HS-27A (cell line): ENCODE measurements at regions not wholly inside any gene's neighbourhood (a gene's known extent, or its start where the extent isn't known, plus 50 kb on each side); places are given as distances from the start of the nearest gene placed in this dataset.
"Not testable (repeated sequence)": the region's sequence is repeated elsewhere in the genome, so short reads cannot be mapped to it uniquely, and the experiment has no call there.

Experiments used
- DNase-seq: peaks from one replicate; pipeline ENCODE4 v3.0.0-alpha.2; 2012; ENCODE audit warnings: low read depth, missing footprints

DNA sequence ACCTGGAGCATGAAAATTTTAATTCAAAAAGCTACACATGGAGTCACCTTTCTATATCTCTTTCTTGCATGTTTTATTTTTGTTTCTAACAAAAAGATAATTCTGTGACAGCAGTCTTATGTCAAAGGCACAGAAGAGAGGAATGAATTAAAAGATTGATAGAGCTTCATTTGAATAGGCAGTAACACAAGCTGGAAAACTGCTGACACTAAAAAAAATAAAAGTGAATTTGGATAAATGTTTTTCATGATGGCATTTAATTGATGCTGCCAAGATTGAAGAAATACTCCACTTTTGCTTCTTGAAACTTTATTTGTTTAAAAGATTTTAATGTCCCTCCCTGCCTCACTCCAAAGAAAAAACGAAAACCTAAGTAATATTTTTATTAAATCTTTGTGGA lies 887.4 kb downstream of the PLA2G4A start:
- no peak for DNase-seq

DNA sequence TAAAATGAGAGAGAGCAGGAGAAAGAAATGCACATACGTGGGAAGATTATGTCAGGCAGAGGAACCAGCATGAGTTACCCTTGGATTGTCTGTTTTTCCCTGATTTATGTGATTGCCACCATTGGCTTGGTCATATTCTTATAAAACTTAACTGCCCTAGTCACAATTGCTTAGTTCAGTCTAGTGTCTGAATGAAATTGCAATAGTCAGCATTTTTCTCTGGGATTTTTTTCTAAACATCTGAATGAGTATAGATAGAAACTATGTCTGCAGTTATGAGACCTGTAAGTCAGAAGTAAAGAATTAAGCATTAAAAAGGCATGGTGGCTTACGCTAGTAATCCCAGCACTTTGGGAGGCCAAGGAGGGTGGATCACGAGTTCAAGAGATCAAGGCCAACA lies 889.8 kb downstream of the PLA2G4A start:
- no peak for DNase-seq

DNA sequence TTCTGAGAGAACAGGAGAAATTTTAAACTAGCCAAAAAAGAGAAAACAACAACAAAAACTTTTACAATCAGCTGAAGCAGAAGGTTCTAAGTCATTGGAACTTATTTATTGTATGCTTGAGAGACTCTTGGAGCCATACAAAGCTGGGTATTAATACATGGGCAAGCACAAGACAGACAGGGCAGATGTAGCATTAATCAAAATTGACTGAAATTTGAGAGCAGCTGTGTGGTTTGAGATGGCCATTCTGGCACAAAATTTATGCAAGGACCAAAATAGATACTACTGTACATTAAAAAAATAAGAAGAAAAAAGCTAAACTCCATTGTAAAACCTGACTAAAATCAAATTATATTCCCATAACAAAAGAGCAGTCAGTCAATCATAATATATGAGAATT lies 892.5 kb downstream of the PLA2G4A start:
- no peak for DNase-seq

DNA sequence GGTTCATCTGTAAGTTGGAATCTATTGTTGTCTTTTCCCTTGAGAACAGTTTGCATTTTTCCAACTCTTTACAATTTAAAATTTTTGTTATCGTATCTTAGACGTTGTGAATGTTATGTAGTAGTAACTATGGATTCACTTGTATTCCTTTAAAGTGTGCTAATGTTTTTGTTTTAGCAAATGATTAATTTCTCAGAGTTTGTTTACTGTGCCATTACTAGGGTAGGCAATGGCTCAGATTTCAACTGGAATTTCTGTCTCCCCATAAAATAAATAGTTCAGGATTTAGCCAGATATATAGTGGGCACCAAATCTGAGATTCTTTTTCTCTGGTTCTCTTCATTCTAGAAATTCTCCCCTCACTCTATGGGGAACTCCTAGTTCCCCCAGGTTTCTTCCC lies 896.5 kb downstream of the PLA2G4A start:
- DNase-seq, result no peak

DNA sequence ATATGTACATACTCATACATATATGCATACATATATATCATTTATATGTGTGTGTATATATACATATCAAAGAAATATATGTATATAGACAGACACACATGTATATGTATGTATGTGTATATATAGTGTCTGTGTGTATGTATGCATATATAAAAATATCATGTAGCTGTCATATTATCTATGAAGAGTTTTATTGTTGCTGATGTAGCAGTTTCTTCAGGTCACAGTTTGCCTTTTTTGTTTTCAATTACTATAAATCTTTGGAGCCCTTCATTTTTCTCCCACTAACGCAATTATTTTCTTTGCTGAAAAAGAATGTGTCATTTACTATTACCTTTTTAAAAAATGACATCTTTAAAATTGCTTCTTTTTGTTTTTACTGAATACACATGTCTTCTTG lies 904.5 kb downstream of the PLA2G4A start:
- DNase-seq, result no peak

DNA sequence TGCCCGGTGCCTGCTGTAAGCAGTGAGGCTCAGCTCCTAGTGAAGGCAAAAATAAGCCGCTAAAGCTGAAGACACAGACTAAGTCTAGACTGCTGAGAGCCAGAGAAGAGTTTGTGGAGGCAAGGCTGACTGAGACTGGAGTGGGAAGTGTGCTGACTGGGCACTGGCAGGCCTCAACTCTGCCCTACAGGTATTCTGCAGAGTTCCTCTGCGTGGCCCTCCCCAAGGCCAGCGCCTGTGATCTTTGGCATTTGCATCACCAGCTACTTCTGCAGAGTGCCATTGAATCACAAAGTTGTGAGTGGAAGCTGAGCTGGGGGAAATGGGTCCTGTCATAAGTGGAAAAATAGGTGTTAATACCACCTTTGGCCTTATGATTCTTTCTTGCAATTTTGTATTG lies 905.7 kb downstream of the PLA2G4A start:
- no peak for DNase-seq

DNA sequence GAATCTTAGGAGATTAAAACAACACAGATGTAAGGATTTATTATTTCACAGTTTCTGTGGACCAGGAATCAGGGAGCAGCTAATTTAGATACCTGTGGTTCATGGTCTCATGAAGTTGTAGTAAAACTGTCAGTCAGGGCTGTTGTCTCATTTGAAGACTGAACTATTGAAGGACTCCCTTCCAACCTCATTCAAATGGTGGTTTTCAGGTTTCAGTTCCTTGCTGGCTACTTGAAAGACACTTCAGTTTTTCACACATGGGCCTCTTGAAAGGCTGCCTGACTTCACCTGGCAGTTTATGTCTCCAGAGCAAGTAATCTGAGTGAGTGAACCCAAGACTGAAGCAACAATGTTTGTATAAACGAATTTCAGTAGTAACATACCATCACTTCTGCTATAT lies 915.9 kb downstream of the PLA2G4A start:
- DNase-seq, result no peak

DNA sequence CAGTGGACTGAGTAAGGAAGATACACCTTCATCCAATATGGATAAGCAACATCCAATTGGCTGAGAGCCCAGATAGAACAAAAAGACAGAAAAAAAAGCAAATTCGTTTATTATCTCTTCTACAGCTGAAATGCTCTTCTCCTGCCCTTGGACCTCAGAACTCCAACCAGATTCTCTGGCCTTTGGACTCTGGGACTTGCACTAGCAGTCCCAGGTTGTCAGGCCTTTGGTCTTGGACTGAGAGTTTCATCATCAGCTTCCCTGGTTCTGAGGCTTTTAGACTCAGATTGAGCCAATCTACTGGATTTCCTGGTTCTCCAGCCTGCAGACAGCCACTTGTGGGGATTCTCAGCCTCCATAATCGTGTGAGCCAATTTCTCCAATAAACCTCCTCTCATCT lies 926.8 kb downstream of the PLA2G4A start:
- DNase-seq, result no peak

DNA sequence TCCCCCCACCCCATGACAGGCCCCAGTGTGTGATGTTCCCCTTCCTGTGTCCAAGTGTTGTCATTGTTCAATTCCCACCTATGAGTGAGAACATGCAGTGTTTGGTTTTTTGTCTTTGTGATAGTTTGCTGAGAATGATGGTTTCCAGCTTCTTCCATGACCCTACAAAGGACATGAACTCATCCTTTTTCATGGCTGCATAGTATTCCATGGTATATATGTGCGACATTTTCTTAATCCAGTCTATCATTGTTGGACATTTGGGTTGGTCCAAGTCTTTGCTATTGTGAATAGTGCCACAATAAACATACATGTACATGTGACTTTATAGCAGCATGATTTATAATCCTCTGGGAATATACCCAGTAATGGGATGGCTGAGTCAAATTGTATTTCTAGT lies 927.9 kb downstream of the PLA2G4A start:
- not testable (repeated sequence) for DNase-seq

DNA sequence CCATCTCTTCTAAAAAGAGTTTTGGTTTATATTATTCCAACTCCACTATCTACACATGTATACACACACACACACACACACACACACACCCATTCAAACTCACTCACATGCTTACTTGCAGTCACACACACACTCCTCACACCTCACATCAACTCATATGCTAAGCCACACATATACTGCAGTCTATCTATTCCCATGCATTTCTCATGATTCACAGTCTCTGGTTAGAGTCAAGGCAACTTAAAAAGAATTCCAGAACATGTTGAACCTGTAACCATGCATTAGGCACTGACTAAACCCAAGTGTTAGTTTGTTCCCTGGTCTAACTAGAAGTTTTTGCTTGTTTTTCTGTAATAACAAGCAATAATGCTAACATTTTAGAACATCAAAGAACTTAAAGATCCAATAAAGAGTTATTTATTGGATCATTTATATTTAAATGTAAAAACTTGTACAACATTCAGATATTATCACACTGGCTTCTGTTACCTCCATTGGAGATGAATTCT lies 931.1 kb downstream of the PLA2G4A start:
- no peak for DNase-seq

DNA sequence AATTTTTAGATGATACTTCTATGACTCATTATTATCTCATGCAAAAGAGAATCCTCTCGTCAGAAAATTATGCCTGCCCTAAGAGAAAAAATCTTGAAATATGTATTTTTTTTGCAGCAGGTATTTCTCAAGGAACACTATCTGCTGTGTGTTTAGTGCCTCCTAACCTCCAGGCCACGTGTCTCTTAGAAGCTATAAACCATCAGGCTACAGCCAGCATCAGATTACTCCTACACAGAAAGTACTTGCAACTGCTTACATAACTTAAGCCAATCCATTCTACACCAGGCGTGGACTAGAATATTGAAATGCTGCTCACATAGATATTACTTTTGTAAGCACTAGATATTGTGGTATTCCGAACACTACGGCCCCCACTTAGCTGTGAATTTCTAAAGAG lies 933.4 kb downstream of the PLA2G4A start:
- DNase-seq, result no peak

DNA sequence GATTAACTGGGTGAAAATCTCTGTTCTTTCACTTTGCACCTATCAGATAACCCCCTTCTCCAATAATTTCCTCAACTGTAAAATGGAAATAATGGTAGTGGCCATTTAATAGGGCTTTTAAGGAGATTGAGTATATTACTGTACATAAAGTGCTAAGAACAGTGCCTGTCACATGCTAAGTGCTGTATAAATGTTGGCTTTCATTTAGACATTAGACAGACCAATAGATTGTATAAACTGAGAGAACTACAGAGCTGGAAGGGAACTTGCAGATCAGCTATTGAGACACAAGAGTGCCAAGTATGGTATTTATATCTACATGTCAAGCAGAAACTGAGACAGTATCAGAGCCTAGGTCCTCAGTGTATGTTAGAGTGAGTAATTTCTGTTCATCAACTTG lies 934.7 kb downstream of the PLA2G4A start:
- no peak for DNase-seq

DNA sequence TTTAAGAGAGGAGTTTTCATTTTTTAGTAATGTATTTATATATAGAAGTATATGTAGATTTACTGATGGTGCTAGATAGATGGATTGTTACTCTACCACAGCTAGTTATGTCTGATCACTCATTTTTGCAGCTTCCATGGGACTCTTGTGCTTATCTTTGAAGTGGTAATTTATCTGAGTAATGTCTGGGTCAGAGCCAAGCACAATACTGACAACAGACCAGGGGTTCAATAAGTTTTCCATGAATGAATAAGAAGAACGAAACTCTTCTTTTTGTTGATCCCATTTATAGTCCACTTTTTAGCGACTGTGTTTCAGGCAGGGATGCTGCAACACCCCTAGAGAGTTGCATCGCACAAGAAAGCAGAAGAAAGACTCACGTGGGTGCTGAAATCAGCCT lies 935.2 kb downstream of the PLA2G4A start:
- DNase-seq, result no peak

DNA sequence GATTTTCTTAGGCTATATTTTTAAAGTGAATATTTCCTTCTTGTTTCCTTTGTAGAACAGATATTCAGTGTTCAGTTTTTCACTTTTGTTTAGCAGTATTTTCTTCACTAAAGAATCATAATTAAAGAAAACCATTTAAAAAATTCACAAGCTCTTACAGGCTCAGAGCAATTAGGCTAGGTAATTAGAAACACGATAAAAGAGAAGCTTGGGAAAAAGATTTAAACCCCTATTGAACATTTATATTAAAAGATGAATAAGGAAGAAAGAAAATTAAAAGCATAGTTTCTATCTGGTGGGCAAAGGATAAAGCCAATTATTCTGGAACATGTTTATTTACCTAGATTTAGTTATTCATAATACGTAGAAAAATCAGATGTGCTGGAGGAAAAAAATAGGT lies 942.6 kb downstream of the PLA2G4A start:
- no peak for DNase-seq

DNA sequence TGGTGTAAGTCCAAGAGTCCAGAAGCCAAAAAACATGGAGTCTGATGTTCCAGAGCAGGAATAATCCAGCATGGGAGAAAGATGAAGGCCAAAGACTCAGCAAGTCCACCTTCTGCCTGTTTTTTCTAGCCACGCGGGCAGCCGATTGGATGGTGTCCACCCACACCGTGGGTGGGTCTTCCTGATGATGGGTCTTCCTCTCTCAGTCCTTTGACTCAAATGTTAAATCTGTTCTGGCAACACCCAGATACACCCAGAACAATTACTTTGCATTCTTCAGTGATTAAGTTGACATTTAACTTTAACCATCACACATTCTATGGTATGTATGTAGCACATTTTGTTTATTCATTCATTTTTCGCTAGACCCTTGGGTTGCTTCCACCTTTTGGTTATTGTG lies 944.4 kb downstream of the PLA2G4A start:
- DNase-seq, result no peak

DNA sequence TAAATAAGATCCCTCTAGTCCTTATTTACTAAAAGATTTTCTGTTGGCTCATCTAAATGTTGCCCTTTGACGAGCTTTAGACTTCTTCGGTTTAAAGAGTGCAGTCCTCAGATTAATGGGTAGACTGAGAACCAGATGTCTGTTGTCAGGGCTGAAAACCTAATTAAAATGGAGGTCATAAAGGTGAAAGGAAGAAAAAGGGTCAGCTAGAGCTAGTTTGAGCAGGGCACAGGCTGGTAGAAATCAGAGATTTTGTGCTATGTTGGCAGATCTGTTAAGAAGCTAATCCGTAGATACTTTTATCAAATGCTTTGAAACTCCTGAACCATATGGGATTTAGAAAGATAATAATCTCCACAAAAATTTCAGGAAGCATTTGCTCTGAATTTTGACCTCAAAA lies 959.0 kb downstream of the PLA2G4A start:
- DNase-seq, result no peak

DNA sequence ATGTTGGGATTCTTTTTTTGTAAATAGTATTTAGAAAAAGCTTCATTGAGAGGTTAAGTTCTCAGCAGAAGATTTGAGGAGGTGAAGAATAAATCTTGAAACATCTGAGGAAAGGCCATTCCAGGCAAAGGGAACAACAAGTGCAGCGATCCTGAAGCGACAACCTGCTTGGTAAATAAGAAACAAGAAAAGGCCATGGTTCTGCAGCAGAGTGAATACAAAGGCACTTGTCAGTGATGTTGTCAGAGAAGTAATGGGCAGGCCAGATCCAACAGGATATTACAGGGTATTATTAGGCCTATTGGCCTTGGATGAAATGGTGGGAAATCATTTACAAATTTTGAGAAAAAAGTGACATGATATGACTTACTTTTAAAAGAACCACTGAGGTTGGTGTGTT lies 960.0 kb downstream of the PLA2G4A start:
- no peak for DNase-seq

DNA sequence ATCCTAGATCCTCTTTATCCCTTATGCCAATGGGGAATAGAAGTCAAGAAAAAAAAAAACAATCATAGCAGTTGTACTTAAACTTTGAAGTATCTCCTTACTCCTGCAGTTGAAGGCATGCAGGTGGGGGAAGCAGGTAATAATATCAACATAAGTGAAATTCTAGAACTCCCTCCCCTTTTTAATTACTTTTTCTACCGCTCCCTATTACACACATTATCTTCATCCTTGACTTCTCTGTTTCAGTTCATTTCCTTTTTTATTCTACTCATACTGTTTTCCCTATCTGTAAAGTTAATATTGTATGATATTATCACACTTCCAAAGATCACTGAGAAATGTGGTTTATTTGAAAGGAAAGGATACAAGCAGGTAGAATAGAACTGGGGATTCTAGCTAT lies 962.0 kb downstream of the PLA2G4A start:
- no peak for DNase-seq

DNA sequence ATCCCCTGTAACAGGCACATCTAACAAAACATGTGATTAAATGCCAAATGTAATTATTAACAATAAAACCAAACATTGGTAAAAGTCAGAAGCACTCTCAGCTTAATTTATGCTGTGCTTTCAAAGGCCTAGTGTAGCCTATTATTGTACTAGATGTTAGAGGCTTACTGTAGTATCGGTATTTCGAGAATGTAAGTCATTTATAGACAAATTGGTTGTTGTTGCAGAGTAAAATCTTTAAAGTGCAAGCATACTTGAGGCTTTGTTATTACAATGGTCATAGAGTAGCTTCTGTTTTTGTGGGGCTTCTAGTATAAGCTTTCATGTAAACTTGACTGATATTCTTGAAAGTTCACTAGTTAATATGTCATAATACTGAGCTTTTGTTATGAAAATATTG lies 965.8 kb downstream of the PLA2G4A start:
- DNase-seq, result no peak

DNA sequence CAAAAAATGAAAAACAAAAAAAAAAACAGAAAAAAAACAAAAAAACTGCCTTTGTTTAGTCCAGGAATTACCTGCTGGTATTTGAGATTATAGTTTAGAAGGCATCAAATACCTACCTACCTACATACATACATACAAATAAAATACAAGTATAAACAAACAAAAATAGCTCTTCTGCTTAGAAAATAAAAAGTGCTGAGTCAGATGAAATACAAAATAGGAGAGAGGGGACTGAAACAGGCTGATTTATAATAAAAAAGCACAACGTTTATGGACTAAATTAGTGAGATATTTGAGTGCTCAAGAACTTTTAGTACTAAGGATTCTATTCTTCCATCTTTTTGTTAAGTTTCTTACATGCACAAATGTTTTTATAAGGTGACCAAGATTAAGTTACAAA lies 980.8 kb downstream of the PLA2G4A start:
- no peak for DNase-seq

DNA sequence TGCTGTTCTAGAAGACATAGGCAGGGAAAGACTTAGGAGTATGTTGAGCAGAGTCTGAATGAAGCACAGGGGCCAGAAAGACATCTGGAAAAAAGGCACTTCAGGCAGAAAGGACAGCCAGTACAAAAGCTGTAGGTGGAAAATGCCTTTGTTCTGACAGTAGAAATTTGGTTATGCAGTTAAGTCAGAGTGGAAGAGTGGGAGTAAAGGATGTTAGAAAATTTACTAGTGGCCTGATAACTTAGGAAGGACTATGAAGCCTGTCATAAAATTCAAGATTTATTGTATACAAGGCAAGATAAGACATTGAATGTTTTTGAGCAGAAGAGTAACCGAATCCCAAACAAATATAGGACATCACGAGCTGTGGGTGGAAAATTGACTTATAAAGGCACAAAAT lies 987.9 kb downstream of the PLA2G4A start:
- no peak for DNase-seq

DNA sequence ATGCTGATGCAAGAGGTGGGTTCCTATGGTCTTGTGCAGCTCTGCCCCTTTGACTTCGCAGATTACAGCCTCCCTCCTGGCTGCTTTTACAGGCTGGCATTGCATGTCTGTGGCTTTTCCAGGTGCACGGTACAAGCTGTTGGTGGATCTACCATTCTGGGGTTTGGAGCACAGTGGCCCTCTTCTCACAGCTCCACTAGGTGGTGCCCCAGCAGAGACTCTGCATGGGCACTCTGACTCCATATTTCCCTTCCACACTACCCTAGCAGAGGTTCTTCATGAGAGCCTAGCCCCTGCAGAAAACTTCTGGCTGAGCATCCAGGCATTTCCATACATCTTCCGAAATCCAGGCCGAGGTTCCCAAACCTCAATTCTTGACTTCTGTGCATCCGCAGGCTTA lies 989.0 kb downstream of the PLA2G4A start:
- DNase-seq, result no peak

DNA sequence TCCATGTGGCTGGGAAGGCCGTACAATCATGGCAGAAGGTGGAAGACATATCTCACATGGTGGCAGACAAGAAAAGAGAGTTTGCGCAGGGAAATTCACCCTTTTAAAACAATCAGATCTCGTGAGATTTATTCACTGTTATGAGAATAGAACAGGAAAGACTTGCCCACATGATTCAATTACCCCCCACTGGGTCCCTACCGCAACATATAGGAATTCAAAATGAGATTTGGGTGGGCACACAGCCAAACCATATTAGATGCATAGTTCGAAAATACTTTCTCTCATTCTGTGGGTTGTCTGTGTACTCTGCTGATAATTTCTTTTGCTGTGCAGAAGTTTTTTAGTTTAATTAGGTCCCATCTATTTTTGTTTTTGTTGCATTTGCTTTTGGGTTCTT lies 990.3 kb downstream of the PLA2G4A start:
- no peak for DNase-seq

DNA sequence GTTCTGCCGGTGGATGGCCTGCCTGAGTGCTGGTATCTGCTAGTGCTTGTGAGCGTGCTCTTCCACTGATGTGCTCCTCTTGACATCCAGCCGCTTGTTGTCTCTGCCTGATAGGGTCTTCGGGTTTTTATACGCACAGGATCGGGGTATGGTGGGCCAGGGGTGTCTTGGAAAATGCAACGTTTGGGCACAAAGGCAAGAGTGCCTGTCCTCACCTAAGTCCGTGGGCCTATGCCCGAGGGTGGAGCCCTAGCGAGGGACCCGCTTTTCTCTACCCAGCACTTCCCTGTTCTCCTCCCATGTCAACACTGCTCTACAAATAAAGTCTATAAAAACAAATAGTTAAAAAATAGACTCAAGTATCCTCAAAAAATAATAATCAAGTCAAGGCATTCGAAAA lies 1007.8 kb downstream of the PLA2G4A start:
- no peak for DNase-seq

DNA sequence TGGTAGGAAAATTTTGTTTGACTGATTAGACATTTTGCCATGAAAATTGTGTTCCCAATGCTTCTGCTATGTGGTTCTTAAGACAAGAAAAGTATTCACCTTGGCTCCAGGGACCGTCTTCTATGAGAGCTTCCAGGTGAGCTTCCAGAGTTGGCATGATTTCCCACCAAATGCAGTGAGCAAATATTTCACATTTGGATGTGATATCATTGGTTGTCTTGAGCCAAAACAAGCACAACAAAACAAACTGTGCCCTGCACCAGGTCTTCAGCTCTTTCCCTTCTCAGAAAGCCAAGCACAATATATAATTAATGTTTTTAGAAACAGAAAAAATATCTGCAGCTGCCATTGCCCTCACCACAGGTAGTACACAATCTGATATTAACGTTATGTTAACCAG lies 1009.0 kb downstream of the PLA2G4A start:
- DNase-seq, result no peak
